ENCODE measurements at regions not wholly inside any gene's neighbourhood (a gene's known extent, or its start where the extent isn't known, plus 50 kb on each side); places are given as distances from the start of the nearest gene placed in this dataset.
A peak's percentile ranks its signal among the peaks of the same experiment; 100 is the strongest.

DNA sequence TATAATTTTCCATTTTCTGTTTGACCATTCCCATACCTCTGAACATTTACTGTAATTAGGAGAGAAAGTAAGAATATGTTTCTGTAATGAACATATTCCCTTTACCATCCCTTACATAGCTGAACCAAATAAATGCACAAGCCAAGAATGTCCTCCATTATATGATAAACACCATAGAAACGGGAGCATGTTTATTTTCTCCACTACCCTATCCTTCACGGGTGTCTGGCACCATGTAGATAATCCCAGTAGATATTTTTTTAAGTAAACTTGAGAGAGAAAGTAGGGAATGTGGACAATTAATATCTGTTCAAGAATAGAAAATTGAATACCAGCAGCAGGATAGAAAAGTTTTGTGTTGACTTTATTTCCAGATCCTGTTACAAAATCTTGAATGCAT is 928.4 kb downstream of the EFNB2 start:
- TF ChIP-seq, protein P1, sequence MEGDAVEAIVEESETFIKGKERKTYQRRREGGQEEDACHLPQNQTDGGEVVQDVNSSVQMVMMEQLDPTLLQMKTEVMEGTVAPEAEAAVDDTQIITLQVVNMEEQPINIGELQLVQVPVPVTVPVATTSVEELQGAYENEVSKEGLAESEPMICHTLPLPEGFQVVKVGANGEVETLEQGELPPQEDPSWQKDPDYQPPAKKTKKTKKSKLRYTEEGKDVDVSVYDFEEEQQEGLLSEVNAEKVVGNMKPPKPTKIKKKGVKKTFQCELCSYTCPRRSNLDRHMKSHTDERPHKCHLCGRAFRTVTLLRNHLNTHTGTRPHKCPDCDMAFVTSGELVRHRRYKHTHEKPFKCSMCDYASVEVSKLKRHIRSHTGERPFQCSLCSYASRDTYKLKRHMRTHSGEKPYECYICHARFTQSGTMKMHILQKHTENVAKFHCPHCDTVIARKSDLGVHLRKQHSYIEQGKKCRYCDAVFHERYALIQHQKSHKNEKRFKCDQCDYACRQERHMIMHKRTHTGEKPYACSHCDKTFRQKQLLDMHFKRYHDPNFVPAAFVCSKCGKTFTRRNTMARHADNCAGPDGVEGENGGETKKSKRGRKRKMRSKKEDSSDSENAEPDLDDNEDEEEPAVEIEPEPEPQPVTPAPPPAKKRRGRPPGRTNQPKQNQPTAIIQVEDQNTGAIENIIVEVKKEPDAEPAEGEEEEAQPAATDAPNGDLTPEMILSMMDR (IDR thresholded peaks at IDR 0.05): no peak
- H3K36me3 ChIP-seq: no peaks in the 10 kb centered on the region

DNA sequence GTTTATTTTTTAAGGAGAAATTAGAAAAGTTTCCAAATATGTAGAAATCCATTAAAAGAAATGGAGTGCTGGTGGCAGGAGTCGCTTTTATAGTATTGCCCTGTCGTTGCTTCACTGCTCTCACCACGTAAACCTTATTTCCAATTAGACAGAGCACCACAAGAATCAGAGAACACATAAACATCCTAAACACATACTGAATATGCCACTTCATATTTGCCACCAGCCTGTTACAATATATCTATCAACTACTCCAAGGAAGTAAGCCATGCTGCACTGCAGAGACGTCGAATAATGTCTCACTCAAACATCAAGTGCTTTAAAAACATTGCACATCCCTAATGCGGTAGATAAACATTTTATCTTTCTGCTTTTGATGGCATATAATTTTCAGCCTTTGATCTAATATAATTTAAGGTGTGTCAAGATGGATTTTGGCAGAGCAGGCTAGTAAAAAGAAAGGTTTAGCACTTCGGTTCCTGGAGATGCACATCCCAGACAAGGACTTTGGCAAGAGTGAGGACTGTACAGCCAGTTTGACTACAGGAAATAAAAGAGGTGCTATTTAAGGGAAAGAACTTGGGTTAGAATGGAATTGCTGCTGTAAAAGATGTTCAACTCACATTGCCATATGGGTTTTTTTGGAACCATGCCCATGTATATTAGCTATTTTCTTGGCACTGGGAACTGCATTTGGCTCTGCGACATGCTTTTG is 932.3 kb downstream of the EFNB2 start:
- Histone ChIP-seq H3K9me3 (no peaks in the 10 kb centered on the region), H3K4me1 (no peaks in the 10 kb centered on the region), H3K36me3 (no peaks in the 10 kb centered on the region), H3K27ac (no peak overlapping the region), H3K27me3 (no peaks in the 10 kb centered on the region), H3K4me3 (no peak overlapping the region)
- DNase-seq (no peak), ATAC-seq (no peak)
- TF ChIP-seq, protein P1 (IDR thresholded peaks at IDR 0.05): no peak
- intact Hi-C loops (cut with DNase I): no loop called here
- 68 to 73% methylated on average over 8 of the region's 8 CpGs for WGBS, 2 donors

More for the DNA sequence above, 928.4 kb downstream of the EFNB2 start:
- H3K9me3 ChIP-seq: no peaks in the 10 kb centered on the region
- DNase-seq: no peak
- no peak overlapping the region for H3K4me3 ChIP-seq
- H3K4me1 ChIP-seq: no peaks in the 10 kb centered on the region
- no peak overlapping the region for H3K27ac ChIP-seq
- intact Hi-C loops (cut with DNase I): no loop called here
- ATAC-seq: no peak
- no peaks in the 10 kb centered on the region for H3K27me3 ChIP-seq
- WGBS, 2 donors: 20 to 28% methylated on average over 2 of the region's 2 CpGs

- Histone ChIP-seq H3K9me3 (no peaks in the 10 kb centered on the region), H3K4me3 (no peak overlapping the region), H3K4me1 (no peaks in the 10 kb centered on the region), H3K36me3 (no peaks in the 10 kb centered on the region), H3K27ac (no peak overlapping the region), H3K27me3 (no peaks in the 10 kb centered on the region)
- ATAC-seq: peak in 7 of 8 donors; percentile 41 to 82 (median 61)
- 52 to 63% methylated on average over 6 of the region's 6 CpGs for WGBS, 2 donors
- peak in 1 of 2 donors; percentile 13 for DNase-seq
- TF ChIP-seq, protein P1 (IDR thresholded peaks at IDR 0.05): no peak
- intact Hi-C loops (cut with DNase I): no loop called here
These were observed 935.9 kb downstream of the EFNB2 start for GRCh38 chr13:105599477-105600037.

GRCh38 chr13:105598529-105598928 is 936.9 kb downstream of the EFNB2 start:
- intact Hi-C loops (cut with DNase I): no loop called here
- H3K4me1 ChIP-seq: no peaks in the 10 kb centered on the region
- no peak overlapping the region for H3K4me3 ChIP-seq
- no peak overlapping the region for H3K27ac ChIP-seq
- no peak for ATAC-seq
- TF ChIP-seq, protein P1 (IDR thresholded peaks at IDR 0.05): no peak
- WGBS, 2 donors: 92 to 97% methylated on average over 2 of the region's 2 CpGs
- H3K9me3 ChIP-seq: no peaks in the 10 kb centered on the region
- no peaks in the 10 kb centered on the region for H3K27me3 ChIP-seq
- no peaks in the 10 kb centered on the region for H3K36me3 ChIP-seq
- DNase-seq: no peak
